ENCODE measurements at regions not wholly inside any gene's neighbourhood (a gene's known extent, or its start where the extent isn't known, plus 50 kb on each side); places are given as distances from the start of the nearest gene placed in this dataset.

- TF ChIP-seq CTCF (conservative IDR thresholded peaks at IDR 0.05 in 1 of 2, IDR thresholded peaks at IDR 0.05 in 1 of 2; ENCODE audit: low read depth in 1 of 2, low read length in 2 of 2) (no peak), EZH2 (IDR thresholded peaks at IDR 0.05; ENCODE audit: low read length, missing control alignments) (no peak)
Observed at GRCh38 chr17:72282439-72283029, 161.7 kb downstream of the SOX9 start.

All from fibroblast of lung (primary cell).